K562 (cell line): ENCODE measurements at regions not wholly inside any gene's neighbourhood (a gene's known extent, or its start where the extent isn't known, plus 50 kb on each side); places are given as distances from the start of the nearest gene placed in this dataset.

Experiments
- CHD1 ChIP-seq: fragments of 200-600 bp; sonication (generic); IDR thresholded peaks from one replicate; pipeline ENCODE4 v1.6.1; 2012; ENCODE audit warnings: mild to moderate bottlenecking, moderate library complexity, low read length, inconsistent platforms
- ERF ChIP-seq: fragments of 450-650 bp; formaldehyde crosslinking; IDR thresholded peaks from 2 replicates; pipeline ENCODE4 v1.4.0; 2020; ENCODE audit warnings: mild to moderate bottlenecking, mixed read lengths
- SETDB1 ChIP-seq: IDR thresholded peaks from one replicate; pipeline ENCODE4 v1.6.1; 2012; ENCODE audit warnings: low read length, control low read depth, inconsistent platforms
- ZFPM2 ChIP-seq: fragments of 250-450 bp; sonication (Bioruptor Pico); IDR thresholded peaks from 2 replicates; pipeline ENCODE4 v1.5.1; 2022; ENCODE audit warnings: mild to moderate bottlenecking
- TF ChIP-seq, protein P1 (sequence below), 2 experiments: fragments of 450-650 bp; formaldehyde crosslinking in 1 of 2; IDR thresholded peaks; 2 replicates each; pipeline versions ENCODE4 v1.4.0 to v1.6.1; 2014 to 2020; ENCODE audit warnings: mild to moderate bottlenecking in 2 of 2, borderline replicate concordance in 1 of 2, low read depth in 1 of 2

DNA sequence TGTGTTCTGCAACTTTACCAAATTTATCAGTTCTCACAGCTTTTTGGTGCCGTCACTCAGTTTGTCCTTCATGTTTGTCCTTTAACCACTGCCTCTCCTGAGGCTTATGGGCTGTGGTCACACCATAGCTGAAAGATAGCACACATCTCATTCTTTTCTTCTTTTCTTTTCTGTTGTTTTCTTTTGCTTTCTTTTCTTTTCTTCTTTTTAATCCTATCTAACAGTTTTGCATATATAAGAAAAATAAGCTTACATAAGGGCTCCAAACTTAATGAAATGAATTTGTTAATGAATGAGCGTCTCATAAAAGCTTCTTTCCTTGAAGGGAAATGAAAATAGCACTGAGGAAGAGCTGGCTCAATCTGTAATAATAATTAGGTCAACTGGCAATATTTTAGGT lies 1061.2 kb downstream of the PCDH18 start:
- TF ChIP-seq ZFPM2 (CRISPR knock-in tag), result no peak
- TF ChIP-seq, protein P1, sequence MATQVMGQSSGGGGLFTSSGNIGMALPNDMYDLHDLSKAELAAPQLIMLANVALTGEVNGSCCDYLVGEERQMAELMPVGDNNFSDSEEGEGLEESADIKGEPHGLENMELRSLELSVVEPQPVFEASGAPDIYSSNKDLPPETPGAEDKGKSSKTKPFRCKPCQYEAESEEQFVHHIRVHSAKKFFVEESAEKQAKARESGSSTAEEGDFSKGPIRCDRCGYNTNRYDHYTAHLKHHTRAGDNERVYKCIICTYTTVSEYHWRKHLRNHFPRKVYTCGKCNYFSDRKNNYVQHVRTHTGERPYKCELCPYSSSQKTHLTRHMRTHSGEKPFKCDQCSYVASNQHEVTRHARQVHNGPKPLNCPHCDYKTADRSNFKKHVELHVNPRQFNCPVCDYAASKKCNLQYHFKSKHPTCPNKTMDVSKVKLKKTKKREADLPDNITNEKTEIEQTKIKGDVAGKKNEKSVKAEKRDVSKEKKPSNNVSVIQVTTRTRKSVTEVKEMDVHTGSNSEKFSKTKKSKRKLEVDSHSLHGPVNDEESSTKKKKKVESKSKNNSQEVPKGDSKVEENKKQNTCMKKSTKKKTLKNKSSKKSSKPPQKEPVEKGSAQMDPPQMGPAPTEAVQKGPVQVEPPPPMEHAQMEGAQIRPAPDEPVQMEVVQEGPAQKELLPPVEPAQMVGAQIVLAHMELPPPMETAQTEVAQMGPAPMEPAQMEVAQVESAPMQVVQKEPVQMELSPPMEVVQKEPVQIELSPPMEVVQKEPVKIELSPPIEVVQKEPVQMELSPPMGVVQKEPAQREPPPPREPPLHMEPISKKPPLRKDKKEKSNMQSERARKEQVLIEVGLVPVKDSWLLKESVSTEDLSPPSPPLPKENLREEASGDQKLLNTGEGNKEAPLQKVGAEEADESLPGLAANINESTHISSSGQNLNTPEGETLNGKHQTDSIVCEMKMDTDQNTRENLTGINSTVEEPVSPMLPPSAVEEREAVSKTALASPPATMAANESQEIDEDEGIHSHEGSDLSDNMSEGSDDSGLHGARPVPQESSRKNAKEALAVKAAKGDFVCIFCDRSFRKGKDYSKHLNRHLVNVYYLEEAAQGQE (IDR thresholded peaks at IDR 0.05; ENCODE audit: borderline replicate concordance), result no peak
- TF ChIP-seq, protein P1 (CRISPR knock-in tag; IDR thresholded peaks at IDR 0.05; ENCODE audit: low read depth), result no peak
- TF ChIP-seq ERF (CRISPR knock-in tag), result no peak
- TF ChIP-seq CHD1, result no peak
- no peak for TF ChIP-seq SETDB1
